Sigmoid colon (tissue), 4 donors: ENCODE measurements at regions not wholly inside any gene's neighbourhood (a gene's known extent, or its start where the extent isn't known, plus 50 kb on each side); places are given as distances from the start of the nearest gene placed in this dataset.

ENCODE experiments used
- CTCF ChIP-seq, 4 experiments: fragments of 450-650 bp in 3 of 4; fragments of 200-600 bp in 1 of 4; IDR thresholded peaks; one replicate each; pipeline ENCODE4 v1.5.1; 2016 to 2019; ENCODE audit warnings: antibody characterized with exemption in 4 of 4, mild to moderate bottlenecking in 3 of 4, moderate library complexity in 2 of 4
- EP300 ChIP-seq, 4 donors: sonication (generic); formaldehyde crosslinking; IDR thresholded peaks; one replicate each; pipeline ENCODE4 v1.6.1; 2017; ENCODE audit warnings: antibody characterized with exemption in 4 of 4
- POLR2A ChIP-seq, 2 donors: fragments of 450-650 bp; IDR thresholded peaks; one replicate each; pipeline ENCODE4 v1.6.1; 2016; ENCODE audit warnings: antibody characterized with exemption in 2 of 2, mild to moderate bottlenecking in 2 of 2, moderate library complexity in 2 of 2
- POLR2AphosphoS5 ChIP-seq, 4 donors: sonication (generic); formaldehyde crosslinking; IDR thresholded peaks; one replicate each; pipeline ENCODE4 v1.6.1; 2017; ENCODE audit warnings: antibody characterized with exemption in 4 of 4

GRCh38 chr11:127825183-127825582 lies 762.2 kb downstream of the ETS1 start:
- TF ChIP-seq CTCF (IDR thresholded peaks at IDR 0.05) (no peak), POLR2A (IDR thresholded peaks at IDR 0.05) (no peak), POLR2AphosphoS5 (IDR thresholded peaks at IDR 0.05) (no peak), EP300 (IDR thresholded peaks at IDR 0.05) (no peak)
